Vagina (tissue), 2 donors: ENCODE measurements at regions not wholly inside any gene's neighbourhood (a gene's known extent, or its start where the extent isn't known, plus 50 kb on each side); places are given as distances from the start of the nearest gene placed in this dataset.

Experiments used
- DNase-seq, 2 donors: peaks; one replicate each; pipeline ENCODE4 v3.0.0-alpha.2; 2017; ENCODE audit errors: extremely low spot score in 2 of 2
- H3K27ac ChIP-seq: fragments of 200-600 bp; sonication (generic); one replicate; pipeline ENCODE4 v1.5.1; 2019
- H3K27me3 ChIP-seq: fragments of 200-600 bp; sonication (generic); one replicate; pipeline ENCODE4 v1.5.1; 2019
- H3K36me3 ChIP-seq, 2 donors: fragments of 200-600 bp; sonication (generic); one replicate each; pipeline ENCODE4 v1.5.1; 2017 to 2019
- H3K4me1 ChIP-seq: fragments of 200-600 bp; sonication (generic); one replicate; pipeline ENCODE4 v1.5.1; 2019
- H3K4me3 ChIP-seq, 2 donors: fragments of 200-600 bp; sonication (generic); 1 replicate in 1 of 2; 2 replicates in 1 of 2; pipeline ENCODE4 v1.5.1; 2016 to 2019
- H3K9me3 ChIP-seq: fragments of 200-600 bp; sonication (generic); one replicate; pipeline ENCODE4 v1.5.1; 2019
- POLR2A ChIP-seq, 2 donors: fragments of 450-650 bp; IDR thresholded peaks; one replicate each; pipeline ENCODE4 v1.6.1; 2017; ENCODE audit warnings: antibody characterized with exemption in 2 of 2, mild to moderate bottlenecking in 2 of 2, moderate library complexity in 2 of 2
- POLR2AphosphoS5 ChIP-seq, 2 donors: sonication (generic); formaldehyde crosslinking; IDR thresholded peaks; one replicate each; pipeline ENCODE4 v1.9.0; 2017; ENCODE audit warnings: antibody characterized with exemption in 2 of 2, mild to moderate bottlenecking in 2 of 2, low read depth in 1 of 2; ENCODE audit not compliant: insufficient read depth in 1 of 2
- intact Hi-C: fragments of 100-400 bp; cut with DNase I; formaldehyde crosslinking; loops from one replicate; pipeline ENCODE4 v1.15.1; 2023
- TF ChIP-seq, protein P1 (sequence below), 3 experiments: fragments of 450-650 bp in 2 of 3; fragments of 200-600 bp in 1 of 3; sonication (generic) in 1 of 3; IDR thresholded peaks; one replicate each; pipeline ENCODE4 v1.5.1; 2017 to 2019; ENCODE audit warnings: antibody characterized with exemption in 3 of 3, mild to moderate bottlenecking in 2 of 3, moderate library complexity in 2 of 3

DNA sequence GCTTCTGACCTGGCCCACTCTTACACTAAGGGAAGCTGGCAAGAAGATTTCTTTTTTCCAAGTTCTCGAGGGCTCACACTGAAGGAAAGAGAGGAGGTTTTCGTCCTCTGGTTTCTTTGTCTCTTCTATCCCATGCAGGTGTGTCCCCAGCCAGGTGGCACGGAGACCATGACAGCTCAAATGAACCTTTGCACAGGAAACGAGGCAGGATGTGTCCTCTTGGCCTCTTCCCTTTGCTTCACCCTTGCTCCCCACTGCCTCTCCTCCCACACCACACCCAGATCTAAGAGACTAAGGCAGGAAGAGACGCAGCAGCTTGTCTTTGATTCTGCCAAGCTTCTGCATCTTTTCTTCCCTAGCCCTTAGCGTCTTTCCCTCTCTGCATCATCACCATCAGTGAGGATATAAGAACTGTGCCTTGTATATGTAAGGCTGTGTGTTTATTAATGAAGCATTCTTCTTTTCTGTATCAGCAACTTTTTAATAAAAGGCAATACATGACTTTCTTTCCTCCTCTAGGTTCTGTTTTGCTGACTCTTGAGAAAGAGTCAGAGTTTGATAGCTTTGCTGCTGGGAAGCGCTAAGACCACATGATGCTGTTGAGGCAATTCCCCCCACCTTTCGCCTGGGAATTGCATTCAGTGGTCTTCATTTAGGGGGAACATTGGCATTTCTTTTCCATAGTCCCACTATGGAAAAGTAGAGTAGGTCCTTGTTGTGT lies 56.0 kb upstream of the PARVA start:
- Histone ChIP-seq H3K4me1 (peaks cover 19% of the 10 kb centered on the region), H3K27ac (no peak overlapping the region)
- intact Hi-C loops: no loop called here

DNA sequence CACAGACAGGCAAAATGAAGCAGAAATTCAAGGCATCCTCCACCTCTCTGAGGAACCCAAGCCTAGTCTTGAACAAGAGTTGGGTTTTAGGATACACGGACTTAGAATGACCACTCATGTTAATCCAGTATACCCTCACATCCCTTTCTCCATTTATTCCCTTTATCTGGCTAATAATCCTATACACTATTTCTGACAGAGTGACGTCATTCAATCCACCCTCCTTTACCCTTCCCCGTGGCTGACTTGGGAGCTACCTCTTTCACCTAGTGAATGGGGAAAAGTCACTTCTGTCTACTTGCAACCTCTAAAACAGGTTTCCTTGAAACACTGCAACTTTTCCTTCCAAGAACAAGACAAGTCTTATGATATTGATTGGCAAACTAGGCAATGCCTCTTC lies 52.8 kb upstream of the PARVA start:
- no peak for DNase-seq
- intact Hi-C loops: no loop called here
- Histone ChIP-seq H3K36me3 (no peaks in the 10 kb centered on the region), H3K27me3 (no peaks in the 10 kb centered on the region), H3K9me3 (no peaks in the 10 kb centered on the region), H3K4me3 (no peak overlapping the region), H3K27ac (no peak overlapping the region), H3K4me1 (peaks cover 8% of the 10 kb centered on the region)
- TF ChIP-seq POLR2AphosphoS5 (IDR thresholded peaks at IDR 0.05; ENCODE audit: insufficient read depth in 1 of 2, low read depth in 1 of 2) (no peak), POLR2A (IDR thresholded peaks at IDR 0.05) (no peak)
- TF ChIP-seq, protein P1, sequence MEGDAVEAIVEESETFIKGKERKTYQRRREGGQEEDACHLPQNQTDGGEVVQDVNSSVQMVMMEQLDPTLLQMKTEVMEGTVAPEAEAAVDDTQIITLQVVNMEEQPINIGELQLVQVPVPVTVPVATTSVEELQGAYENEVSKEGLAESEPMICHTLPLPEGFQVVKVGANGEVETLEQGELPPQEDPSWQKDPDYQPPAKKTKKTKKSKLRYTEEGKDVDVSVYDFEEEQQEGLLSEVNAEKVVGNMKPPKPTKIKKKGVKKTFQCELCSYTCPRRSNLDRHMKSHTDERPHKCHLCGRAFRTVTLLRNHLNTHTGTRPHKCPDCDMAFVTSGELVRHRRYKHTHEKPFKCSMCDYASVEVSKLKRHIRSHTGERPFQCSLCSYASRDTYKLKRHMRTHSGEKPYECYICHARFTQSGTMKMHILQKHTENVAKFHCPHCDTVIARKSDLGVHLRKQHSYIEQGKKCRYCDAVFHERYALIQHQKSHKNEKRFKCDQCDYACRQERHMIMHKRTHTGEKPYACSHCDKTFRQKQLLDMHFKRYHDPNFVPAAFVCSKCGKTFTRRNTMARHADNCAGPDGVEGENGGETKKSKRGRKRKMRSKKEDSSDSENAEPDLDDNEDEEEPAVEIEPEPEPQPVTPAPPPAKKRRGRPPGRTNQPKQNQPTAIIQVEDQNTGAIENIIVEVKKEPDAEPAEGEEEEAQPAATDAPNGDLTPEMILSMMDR (IDR thresholded peaks at IDR 0.05): no peak

More for the DNA sequence above, 56.0 kb upstream of the PARVA start:
- H3K27me3 ChIP-seq: no peaks in the 10 kb centered on the region
- no peaks in the 10 kb centered on the region for H3K36me3 ChIP-seq
- H3K9me3 ChIP-seq: no peaks in the 10 kb centered on the region
- no peak for DNase-seq
- TF ChIP-seq POLR2AphosphoS5 (IDR thresholded peaks at IDR 0.05; ENCODE audit: insufficient read depth in 1 of 2, low read depth in 1 of 2) (no peak), POLR2A (IDR thresholded peaks at IDR 0.05) (no peak)
- TF ChIP-seq, protein P1 (IDR thresholded peaks at IDR 0.05): no peak
- H3K4me3 ChIP-seq: no peak overlapping the region
